GM23338 (cell line): ENCODE measurements at regions not wholly inside any gene's neighbourhood (a gene's known extent, or its start where the extent isn't known, plus 50 kb on each side); places are given as distances from the start of the nearest gene placed in this dataset.

Experiments
- CREB1 ChIP-seq: fragments of 250-450 bp; sonication (Bioruptor Pico); IDR thresholded peaks from 2 replicates; pipeline ENCODE4 v1.5.0; 2020; ENCODE audit warnings: low read depth, mild to moderate bottlenecking, moderate library complexity
- ETS1 ChIP-seq: IDR thresholded peaks from 2 replicates; pipeline ENCODE4 v1.6.1; 2016; ENCODE audit warnings: antibody characterized with exemption
- EZH2 ChIP-seq: fragments of 200-600 bp; sonication (generic); IDR thresholded peaks from one replicate; pipeline ENCODE4 v1.8.0; 2017; ENCODE audit warnings: antibody characterized with exemption, mild to moderate bottlenecking, low read depth; ENCODE audit not compliant: unreplicated experiment
- EZH2phosphoT487 ChIP-seq: fragments of 200-600 bp; sonication (generic); IDR thresholded peaks from one replicate; pipeline ENCODE4 v1.8.1; 2018; ENCODE audit warnings: antibody characterized with exemption; ENCODE audit not compliant: unreplicated experiment
- JUNB ChIP-seq: IDR thresholded peaks from one replicate; pipeline ENCODE4 v1.6.1; 2016; ENCODE audit warnings: antibody characterized with exemption; ENCODE audit not compliant: unreplicated experiment
- NANOG ChIP-seq: IDR thresholded peaks from 2 replicates; pipeline ENCODE4 v1.6.1; 2016; ENCODE audit warnings: antibody characterized with exemption, borderline replicate concordance
- POLR2AphosphoS5 ChIP-seq: IDR thresholded peaks from 2 replicates; pipeline ENCODE4 v1.6.1; 2016; ENCODE audit warnings: antibody characterized with exemption, low read depth
- STAT1 ChIP-seq: IDR thresholded peaks from one replicate; pipeline ENCODE4 v1.6.1; 2016; ENCODE audit warnings: antibody characterized with exemption; ENCODE audit not compliant: unreplicated experiment
- ZNF331 ChIP-seq: fragments of 250-450 bp; sonication (Bioruptor Pico); IDR thresholded peaks from 2 replicates; pipeline ENCODE4 v1.5.0; 2020; ENCODE audit warnings: low read depth, mild to moderate bottlenecking, moderate library complexity
- TF ChIP-seq, protein P1 (sequence below), 2 experiments: fragments of 200-600 bp in 1 of 2; sonication (generic) in 1 of 2; conservative IDR thresholded peaks; 2 replicates each; pipeline versions ENCODE4 v1.5.1 to v1.6.1; 2016 to 2017; ENCODE audit warnings: antibody characterized with exemption in 2 of 2, low read depth in 2 of 2, mild to moderate bottlenecking in 2 of 2, moderate library complexity in 1 of 2
- TF ChIP-seq, protein P2 (sequence below): IDR thresholded peaks from one replicate; pipeline ENCODE4 v1.6.1; 2018; ENCODE audit warnings: antibody characterized with exemption; ENCODE audit not compliant: unreplicated experiment

GRCh38 chr4:80128941-80129340 lies 55.9 kb upstream of the ANTXR2 start:
- TF ChIP-seq EZH2, result no peak
- TF ChIP-seq, protein P1, sequence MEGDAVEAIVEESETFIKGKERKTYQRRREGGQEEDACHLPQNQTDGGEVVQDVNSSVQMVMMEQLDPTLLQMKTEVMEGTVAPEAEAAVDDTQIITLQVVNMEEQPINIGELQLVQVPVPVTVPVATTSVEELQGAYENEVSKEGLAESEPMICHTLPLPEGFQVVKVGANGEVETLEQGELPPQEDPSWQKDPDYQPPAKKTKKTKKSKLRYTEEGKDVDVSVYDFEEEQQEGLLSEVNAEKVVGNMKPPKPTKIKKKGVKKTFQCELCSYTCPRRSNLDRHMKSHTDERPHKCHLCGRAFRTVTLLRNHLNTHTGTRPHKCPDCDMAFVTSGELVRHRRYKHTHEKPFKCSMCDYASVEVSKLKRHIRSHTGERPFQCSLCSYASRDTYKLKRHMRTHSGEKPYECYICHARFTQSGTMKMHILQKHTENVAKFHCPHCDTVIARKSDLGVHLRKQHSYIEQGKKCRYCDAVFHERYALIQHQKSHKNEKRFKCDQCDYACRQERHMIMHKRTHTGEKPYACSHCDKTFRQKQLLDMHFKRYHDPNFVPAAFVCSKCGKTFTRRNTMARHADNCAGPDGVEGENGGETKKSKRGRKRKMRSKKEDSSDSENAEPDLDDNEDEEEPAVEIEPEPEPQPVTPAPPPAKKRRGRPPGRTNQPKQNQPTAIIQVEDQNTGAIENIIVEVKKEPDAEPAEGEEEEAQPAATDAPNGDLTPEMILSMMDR (conservative IDR thresholded peaks at IDR 0.05; ENCODE audit: low read depth in 2 of 2), result no peak
- TF ChIP-seq EZH2phosphoT487, result no peak
- TF ChIP-seq POLR2AphosphoS5, result no peak
- TF ChIP-seq, protein P2, sequence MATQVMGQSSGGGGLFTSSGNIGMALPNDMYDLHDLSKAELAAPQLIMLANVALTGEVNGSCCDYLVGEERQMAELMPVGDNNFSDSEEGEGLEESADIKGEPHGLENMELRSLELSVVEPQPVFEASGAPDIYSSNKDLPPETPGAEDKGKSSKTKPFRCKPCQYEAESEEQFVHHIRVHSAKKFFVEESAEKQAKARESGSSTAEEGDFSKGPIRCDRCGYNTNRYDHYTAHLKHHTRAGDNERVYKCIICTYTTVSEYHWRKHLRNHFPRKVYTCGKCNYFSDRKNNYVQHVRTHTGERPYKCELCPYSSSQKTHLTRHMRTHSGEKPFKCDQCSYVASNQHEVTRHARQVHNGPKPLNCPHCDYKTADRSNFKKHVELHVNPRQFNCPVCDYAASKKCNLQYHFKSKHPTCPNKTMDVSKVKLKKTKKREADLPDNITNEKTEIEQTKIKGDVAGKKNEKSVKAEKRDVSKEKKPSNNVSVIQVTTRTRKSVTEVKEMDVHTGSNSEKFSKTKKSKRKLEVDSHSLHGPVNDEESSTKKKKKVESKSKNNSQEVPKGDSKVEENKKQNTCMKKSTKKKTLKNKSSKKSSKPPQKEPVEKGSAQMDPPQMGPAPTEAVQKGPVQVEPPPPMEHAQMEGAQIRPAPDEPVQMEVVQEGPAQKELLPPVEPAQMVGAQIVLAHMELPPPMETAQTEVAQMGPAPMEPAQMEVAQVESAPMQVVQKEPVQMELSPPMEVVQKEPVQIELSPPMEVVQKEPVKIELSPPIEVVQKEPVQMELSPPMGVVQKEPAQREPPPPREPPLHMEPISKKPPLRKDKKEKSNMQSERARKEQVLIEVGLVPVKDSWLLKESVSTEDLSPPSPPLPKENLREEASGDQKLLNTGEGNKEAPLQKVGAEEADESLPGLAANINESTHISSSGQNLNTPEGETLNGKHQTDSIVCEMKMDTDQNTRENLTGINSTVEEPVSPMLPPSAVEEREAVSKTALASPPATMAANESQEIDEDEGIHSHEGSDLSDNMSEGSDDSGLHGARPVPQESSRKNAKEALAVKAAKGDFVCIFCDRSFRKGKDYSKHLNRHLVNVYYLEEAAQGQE, result no peak
- no peak for TF ChIP-seq JUNB
- no peak for TF ChIP-seq CREB1 (CRISPR knock-in tag)
- no peak for TF ChIP-seq STAT1
- no peak for TF ChIP-seq ZNF331 (CRISPR knock-in tag)
- TF ChIP-seq NANOG, result no peak
- TF ChIP-seq ETS1, result no peak
